ENCODE measurements at regions not wholly inside any gene's neighbourhood (a gene's known extent, or its start where the extent isn't known, plus 50 kb on each side); places are given as distances from the start of the nearest gene placed in this dataset.
"Not testable (repeated sequence)": the region's sequence is repeated elsewhere in the genome, so short reads cannot be mapped to it uniquely, and the experiment has no call there.

DNA sequence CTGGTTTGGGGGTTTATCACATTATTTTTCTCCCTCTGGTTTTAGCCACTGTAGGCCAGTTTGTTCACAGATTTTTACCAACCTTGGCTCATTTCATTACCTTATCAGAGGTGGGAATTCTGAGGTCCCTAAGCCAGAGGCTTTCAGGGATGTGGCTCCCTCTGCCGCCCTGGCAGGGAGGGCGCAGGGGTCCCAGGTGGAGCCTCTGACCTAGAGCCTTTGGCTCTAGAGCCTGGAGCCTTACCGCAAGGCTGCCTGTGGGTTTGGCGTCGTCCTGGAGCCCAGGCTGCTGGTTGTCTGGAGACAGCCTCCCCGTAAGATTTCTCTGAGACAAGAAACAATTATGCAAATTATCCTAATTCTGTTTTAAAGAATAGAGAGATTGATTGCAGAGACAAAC lies 188.0 kb downstream of the LMLN start:
- DNase-seq (ENCODE audit: low read depth in 2 of 2): not testable (repeated sequence)

- DNase-seq (ENCODE audit: low read depth in 2 of 2): not testable (repeated sequence)
These were observed 189.9 kb downstream of the LMLN start for GRCh38 chr3:198149904-198150303.

DNA sequence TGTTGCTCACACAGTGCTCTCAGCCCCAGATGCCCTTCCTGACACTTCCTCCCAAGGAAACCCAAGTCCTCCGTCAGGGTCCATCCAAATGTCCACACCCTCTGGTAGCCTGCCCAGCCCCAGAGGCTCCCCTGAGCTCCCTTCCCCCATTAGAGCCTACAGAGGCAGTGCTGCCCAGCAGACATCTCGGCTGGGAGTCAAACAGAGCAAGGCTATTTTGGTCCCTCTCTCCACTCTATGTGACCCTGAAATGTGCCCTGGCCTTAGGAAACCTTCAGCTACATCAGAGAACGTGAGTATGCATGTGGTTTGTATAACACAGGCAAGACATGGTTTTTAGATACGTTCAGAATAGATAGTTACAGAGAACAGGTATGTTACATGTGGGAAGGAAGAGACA lies 191.8 kb downstream of the LMLN start:
- DNase-seq (ENCODE audit: low read depth in 2 of 2): not testable (repeated sequence)

- not testable (repeated sequence) for DNase-seq (ENCODE audit: low read depth in 2 of 2)
These were observed 195.8 kb downstream of the LMLN start for GRCh38 chr3:198155771-198156170.

GRCh38 chr3:198157231-198157868 lies 197.3 kb downstream of the LMLN start:
- DNase-seq (ENCODE audit: low read depth in 2 of 2): not testable (repeated sequence)

- not testable (repeated sequence) for DNase-seq (ENCODE audit: low read depth in 2 of 2)
These were observed 198.0 kb downstream of the LMLN start for GRCh38 chr3:198158007-198158406.

DNA sequence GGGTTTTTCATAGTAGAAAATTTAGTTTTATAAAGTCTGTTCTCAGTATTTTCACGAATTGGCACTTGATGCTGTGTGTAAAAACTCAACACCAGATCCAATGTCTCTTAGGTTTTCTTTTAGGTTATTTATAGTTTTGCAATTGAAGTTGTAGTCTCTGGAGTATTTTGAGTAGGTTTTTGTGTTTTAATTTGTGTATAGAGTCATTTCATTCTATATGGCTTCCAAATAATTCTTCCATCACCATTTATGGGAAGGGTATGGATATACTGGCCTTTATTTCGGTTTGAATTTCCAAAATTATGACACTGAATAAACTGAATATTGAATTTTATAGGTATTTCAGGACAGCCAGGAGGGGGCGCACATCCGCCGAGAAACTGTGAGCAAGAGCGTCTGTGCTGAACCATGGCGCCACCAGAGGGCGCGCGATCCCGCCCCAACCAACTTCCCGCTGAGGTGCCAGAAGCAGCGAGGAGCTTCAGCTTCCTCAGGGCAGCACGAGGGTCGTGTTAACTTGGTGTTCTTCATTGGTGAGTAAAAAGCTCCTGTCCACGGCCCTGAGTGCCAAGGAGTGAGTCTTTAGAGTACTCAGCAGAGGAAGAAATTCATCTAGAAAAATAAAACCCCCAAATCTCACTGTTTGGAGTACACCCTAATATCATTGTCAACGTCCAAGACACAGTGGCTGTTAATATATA lies 207.5 kb downstream of the LMLN start:
- peak; percentile 39 to 51 for DNase-seq (ENCODE audit: low read depth in 2 of 2)

DNA sequence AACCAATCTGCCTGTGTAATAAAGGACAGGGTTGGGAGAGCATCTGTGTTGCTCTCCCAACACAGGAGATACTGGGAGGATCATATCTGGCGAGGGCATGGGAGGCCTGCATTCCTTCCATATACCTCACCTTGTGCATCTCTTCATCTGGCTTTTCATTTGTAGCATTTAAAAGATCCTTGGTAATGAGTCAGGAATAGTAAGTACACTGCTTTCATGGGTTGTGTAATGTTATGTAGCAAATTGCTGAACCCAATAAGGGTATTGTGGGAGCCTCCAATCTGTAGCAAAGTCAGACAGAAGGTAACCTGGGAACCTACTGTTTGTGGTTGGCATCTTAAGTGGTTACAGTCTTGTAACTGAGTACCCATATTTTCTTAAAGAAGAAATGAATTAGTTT lies 210.8 kb downstream of the LMLN start:
- not testable (repeated sequence) for DNase-seq (ENCODE audit: low read depth in 2 of 2)

DNA sequence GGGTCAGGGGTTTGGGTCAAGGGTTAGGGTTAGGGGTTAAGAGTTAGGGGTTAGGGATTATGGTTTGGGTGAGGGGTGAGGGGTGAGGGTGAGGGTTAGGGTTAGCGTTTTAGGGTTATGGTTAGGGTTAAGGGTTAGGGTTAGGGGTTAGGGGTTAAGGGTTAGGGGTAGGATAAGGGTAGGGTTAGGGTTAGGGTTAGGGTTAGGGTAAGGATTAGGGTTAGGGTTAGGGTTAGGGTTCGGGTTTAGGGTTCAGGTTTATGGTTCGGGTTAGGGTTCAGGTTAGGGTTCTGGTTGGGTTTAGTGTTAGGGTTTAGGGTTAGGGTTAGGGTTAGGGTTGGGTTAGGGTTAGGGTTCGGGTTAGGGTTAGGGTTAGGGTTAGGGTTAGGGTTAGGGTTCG lies 213.1 kb downstream of the LMLN start:
- not testable (repeated sequence) for DNase-seq (ENCODE audit: low read depth in 2 of 2)

GRCh38 chr3:198173929-198174574 lies 214.0 kb downstream of the LMLN start:
- DNase-seq (ENCODE audit: low read depth in 2 of 2): not testable (repeated sequence)

All from stimulated activated CD8-positive, alpha-beta memory T cell treated with anti-CD3 and anti-CD28 coated beads, Interleukin-7, amount 100 ng/mL, for 4 hours (primary cell).